HepG2 (cell line): ENCODE measurements at regions not wholly inside any gene's neighbourhood (a gene's known extent, or its start where the extent isn't known, plus 50 kb on each side); places are given as distances from the start of the nearest gene placed in this dataset.

ENCODE experiments used
- BCL6 ChIP-seq: IDR thresholded peaks from 2 replicates; pipeline ENCODE4 v1.6.1; 2016; ENCODE audit warnings: missing genetic modification reagents, missing compliant biosample characterization
- CCAR2 ChIP-seq: fragments of 200-400 bp; formaldehyde crosslinking; optimal IDR thresholded peaks from 2 replicates; pipeline ENCODE3; 2018; ENCODE audit warnings: low read depth, mild to moderate bottlenecking, low read length, moderate library complexity
- FOXK2 ChIP-seq: fragments of 450-650 bp; IDR thresholded peaks from 2 replicates; pipeline ENCODE4 v1.6.1; 2016
- HOXA5 ChIP-seq: sonication (generic); formaldehyde crosslinking; IDR thresholded peaks from 2 replicates; pipeline ENCODE4 v1.4.0; 2020; ENCODE audit warnings: missing genetic modification reagents
- MXI1 ChIP-seq: IDR thresholded peaks from 3 replicates; pipeline ENCODE4 v1.6.1; 2012; ENCODE audit warnings: low read depth, low read length, inconsistent platforms, borderline replicate concordance
- NFE2L1 ChIP-seq: sonication (generic); formaldehyde crosslinking; IDR thresholded peaks from 2 replicates; pipeline ENCODE4 v1.4.0; 2020; ENCODE audit warnings: missing genetic modification reagents, mild to moderate bottlenecking, borderline replicate concordance
- PCBP1 ChIP-seq: fragments of 200-400 bp; formaldehyde crosslinking; IDR thresholded peaks from 2 replicates; pipeline ENCODE4 v1.6.1; 2017; ENCODE audit warnings: mild to moderate bottlenecking, low read depth, low read length, borderline replicate concordance
- RBM39 ChIP-seq: fragments of 200-400 bp; formaldehyde crosslinking; IDR thresholded peaks from one replicate; pipeline ENCODE4 v1.6.1; 2018; ENCODE audit warnings: antibody characterized with exemption, mild to moderate bottlenecking, low read depth, low read length; ENCODE audit not compliant: poor library complexity, severe bottlenecking
- XBP1 ChIP-seq: sonication (generic); formaldehyde crosslinking; IDR thresholded peaks from 2 replicates; pipeline ENCODE4 v1.5.0; 2020; ENCODE audit warnings: missing genetic modification reagents
- ZBTB26 ChIP-seq: IDR thresholded peaks from 2 replicates; pipeline ENCODE4 v1.6.1; 2016; ENCODE audit warnings: missing compliant biosample characterization, missing genetic modification reagents, borderline replicate concordance
- ZBTB43 ChIP-seq: sonication (generic); formaldehyde crosslinking; conservative IDR thresholded peaks from 2 replicates; pipeline ENCODE4 v1.4.0; 2020; ENCODE audit warnings: missing genetic modification reagents
- ZNF24 ChIP-seq: fragments of 450-650 bp; IDR thresholded peaks from 2 replicates; pipeline ENCODE4 v1.6.1; 2017; ENCODE audit warnings: antibody characterized with exemption, mild to moderate bottlenecking
- ZNF326 ChIP-seq: sonication (generic); formaldehyde crosslinking; IDR thresholded peaks from 2 replicates; pipeline ENCODE4 v1.4.0; 2020; ENCODE audit warnings: missing genetic modification reagents, borderline replicate concordance
- ZNF550 ChIP-seq: sonication (generic); formaldehyde crosslinking; IDR thresholded peaks from 2 replicates; pipeline ENCODE4 v1.4.0; 2020; ENCODE audit warnings: mild to moderate bottlenecking, missing genetic modification reagents, borderline replicate concordance
- ZNF737 ChIP-seq: sonication (generic); formaldehyde crosslinking; IDR thresholded peaks from 2 replicates; pipeline ENCODE4 v1.5.0; 2020; ENCODE audit warnings: missing genetic modification reagents, mild to moderate bottlenecking, borderline replicate concordance
- ZNF777 ChIP-seq: sonication (generic); formaldehyde crosslinking; IDR thresholded peaks from 2 replicates; pipeline ENCODE4 v1.4.0; 2020; ENCODE audit warnings: missing genetic modification reagents
- TF ChIP-seq, protein P1 (sequence below): IDR thresholded peaks from 2 replicates; pipeline ENCODE4 v1.6.1; 2016; ENCODE audit warnings: low read depth, missing genetic modification reagents, missing compliant biosample characterization
- TF ChIP-seq, protein P2 (sequence below): sonication (generic); formaldehyde crosslinking; IDR thresholded peaks from 2 replicates; pipeline ENCODE4 v1.4.0; 2020; ENCODE audit warnings: missing genetic modification reagents, mild to moderate bottlenecking, borderline replicate concordance

- TF ChIP-seq MXI1 (no peak), ZNF550 (CRISPR knock-in tag) (no peak), FOXK2 (no peak), CCAR2 (no peak), XBP1 (no peak), PCBP1 (no peak), BCL6 (CRISPR knock-in tag) (peak; percentile 35; the same call in 1 of the 2 replicates), HOXA5 (CRISPR knock-in tag) (0 out of 2 replicates have a peak, but pooled peaks have one; percentile 61), RBM39 (no peak), ZBTB26 (CRISPR knock-in tag) (peak; percentile 65; the same call in 1 of the 2 replicates), ZNF737 (CRISPR knock-in tag) (peak; percentile 41; the same call in 1 of the 2 replicates), NFE2L1 (CRISPR knock-in tag) (peak; percentile 81), ZNF326 (CRISPR knock-in tag) (no peak), ZNF24 (no peak; the same call in 1 of the 2 replicates), ZBTB43 (CRISPR knock-in tag) (no peak; the same call in 1 of the 2 replicates), ZNF777 (CRISPR knock-in tag) (0 out of 2 replicates have a peak, but pooled peaks have one; percentile 25)
- TF ChIP-seq, protein P1, sequence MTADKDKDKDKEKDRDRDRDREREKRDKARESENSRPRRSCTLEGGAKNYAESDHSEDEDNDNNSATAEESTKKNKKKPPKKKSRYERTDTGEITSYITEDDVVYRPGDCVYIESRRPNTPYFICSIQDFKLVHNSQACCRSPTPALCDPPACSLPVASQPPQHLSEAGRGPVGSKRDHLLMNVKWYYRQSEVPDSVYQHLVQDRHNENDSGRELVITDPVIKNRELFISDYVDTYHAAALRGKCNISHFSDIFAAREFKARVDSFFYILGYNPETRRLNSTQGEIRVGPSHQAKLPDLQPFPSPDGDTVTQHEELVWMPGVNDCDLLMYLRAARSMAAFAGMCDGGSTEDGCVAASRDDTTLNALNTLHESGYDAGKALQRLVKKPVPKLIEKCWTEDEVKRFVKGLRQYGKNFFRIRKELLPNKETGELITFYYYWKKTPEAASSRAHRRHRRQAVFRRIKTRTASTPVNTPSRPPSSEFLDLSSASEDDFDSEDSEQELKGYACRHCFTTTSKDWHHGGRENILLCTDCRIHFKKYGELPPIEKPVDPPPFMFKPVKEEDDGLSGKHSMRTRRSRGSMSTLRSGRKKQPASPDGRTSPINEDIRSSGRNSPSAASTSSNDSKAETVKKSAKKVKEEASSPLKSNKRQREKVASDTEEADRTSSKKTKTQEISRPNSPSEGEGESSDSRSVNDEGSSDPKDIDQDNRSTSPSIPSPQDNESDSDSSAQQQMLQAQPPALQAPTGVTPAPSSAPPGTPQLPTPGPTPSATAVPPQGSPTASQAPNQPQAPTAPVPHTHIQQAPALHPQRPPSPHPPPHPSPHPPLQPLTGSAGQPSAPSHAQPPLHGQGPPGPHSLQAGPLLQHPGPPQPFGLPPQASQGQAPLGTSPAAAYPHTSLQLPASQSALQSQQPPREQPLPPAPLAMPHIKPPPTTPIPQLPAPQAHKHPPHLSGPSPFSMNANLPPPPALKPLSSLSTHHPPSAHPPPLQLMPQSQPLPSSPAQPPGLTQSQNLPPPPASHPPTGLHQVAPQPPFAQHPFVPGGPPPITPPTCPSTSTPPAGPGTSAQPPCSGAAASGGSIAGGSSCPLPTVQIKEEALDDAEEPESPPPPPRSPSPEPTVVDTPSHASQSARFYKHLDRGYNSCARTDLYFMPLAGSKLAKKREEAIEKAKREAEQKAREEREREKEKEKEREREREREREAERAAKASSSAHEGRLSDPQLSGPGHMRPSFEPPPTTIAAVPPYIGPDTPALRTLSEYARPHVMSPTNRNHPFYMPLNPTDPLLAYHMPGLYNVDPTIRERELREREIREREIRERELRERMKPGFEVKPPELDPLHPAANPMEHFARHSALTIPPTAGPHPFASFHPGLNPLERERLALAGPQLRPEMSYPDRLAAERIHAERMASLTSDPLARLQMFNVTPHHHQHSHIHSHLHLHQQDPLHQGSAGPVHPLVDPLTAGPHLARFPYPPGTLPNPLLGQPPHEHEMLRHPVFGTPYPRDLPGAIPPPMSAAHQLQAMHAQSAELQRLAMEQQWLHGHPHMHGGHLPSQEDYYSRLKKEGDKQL (CRISPR knock-in tag) = no peak
- TF ChIP-seq, protein P2, sequence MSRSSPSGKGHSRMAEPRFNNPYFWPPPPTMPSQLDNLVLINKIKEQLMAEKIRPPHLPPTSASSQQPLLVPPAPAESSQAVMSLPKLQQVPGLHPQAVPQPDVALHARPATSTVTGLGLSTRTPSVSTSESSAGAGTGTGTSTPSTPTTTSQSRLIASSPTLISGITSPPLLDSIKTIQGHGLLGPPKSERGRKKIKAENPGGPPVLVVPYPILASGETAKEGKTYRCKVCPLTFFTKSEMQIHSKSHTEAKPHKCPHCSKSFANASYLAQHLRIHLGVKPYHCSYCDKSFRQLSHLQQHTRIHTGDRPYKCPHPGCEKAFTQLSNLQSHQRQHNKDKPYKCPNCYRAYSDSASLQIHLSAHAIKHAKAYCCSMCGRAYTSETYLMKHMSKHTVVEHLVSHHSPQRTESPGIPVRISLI (CRISPR knock-in tag) = no peak
Measured at GRCh38 chr6:30828027-30828962, 56.0 kb upstream of the DDR1 start (continued).
